ENCODE measurements at regions not wholly inside any gene's neighbourhood (a gene's known extent, or its start where the extent isn't known, plus 50 kb on each side); places are given as distances from the start of the nearest gene placed in this dataset.

DNA sequence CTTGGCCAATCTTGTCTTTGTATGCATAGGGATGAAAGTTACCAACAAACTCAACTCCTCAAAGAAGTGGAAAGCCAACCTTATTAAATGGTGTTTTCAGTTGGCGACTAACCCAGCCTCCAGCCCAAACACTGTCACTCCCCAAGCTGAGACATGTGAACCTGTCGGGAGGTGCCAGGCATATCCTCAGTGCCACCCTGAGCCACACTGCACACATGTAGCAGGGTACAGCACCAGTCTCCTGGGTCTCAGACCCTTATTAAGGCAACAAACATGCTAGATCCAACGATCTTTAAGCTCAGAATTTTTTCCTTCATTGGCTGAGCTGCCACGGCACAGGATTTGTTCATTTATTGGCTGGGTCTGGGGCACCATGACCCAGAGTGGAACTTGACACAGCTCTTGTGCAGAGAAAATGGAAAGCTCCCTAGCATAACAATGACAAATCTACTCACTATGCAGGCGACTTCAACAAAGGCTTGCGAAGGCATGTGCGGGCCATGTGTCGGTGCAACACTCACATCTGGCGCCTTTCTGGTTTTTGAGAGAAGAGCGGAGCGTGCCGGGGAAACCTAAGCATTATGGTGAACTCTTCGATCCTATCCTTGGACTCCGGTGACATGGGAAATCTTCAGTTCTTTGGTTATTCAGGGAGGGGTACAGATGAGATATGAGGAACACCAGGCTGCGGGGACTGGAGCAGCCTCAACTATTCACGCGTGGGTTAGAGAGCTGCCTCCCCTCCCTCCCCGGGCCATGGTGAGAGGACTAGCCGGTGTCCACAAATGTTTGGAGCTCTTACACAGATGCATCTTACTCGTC lies 190.1 kb downstream of the FAM43A start:
- H4K20me1 ChIP-seq (ENCODE audit: insufficient read depth, low read length, poor library complexity, severe bottlenecking): no peaks in the 10 kb centered on the region
- H3F3A ChIP-seq (ENCODE audit: low read depth): no peaks in the 10 kb centered on the region
- no peaks in the 10 kb centered on the region for H3K9me3 ChIP-seq (ENCODE audit: insufficient read depth, low read depth, low read length)
- H2AFZ ChIP-seq (ENCODE audit: low read length): no peak overlapping the region
- H3K4me3 ChIP-seq (ENCODE audit: low read length, poor library complexity, severe bottlenecking): no peak overlapping the region
- no peaks in the 10 kb centered on the region for H3K36me3 ChIP-seq (ENCODE audit: insufficient read depth, low read length)
- H3K9ac ChIP-seq (ENCODE audit: low read depth, low read length, poor library complexity, severe bottlenecking): no peak overlapping the region
- H3K4me2 ChIP-seq (ENCODE audit: low read depth, low read length, poor library complexity, severe bottlenecking): no peak overlapping the region
- H3K79me2 ChIP-seq (ENCODE audit: insufficient read depth, low read length): no peaks in the 10 kb centered on the region
- peaks cover 20% of the 10 kb centered on the region for H3K4me1 ChIP-seq (ENCODE audit: insufficient read depth, low read length, poor library complexity, severe bottlenecking)
- H3K9me2 ChIP-seq (replicated peaks; ENCODE audit: low read depth, low read length): no peaks in the 10 kb centered on the region
- H3K27me3 ChIP-seq (ENCODE audit: insufficient read depth, low read length, poor library complexity, severe bottlenecking): no peaks in the 10 kb centered on the region
- no peak for TF ChIP-seq CTCF (conservative IDR thresholded peaks at IDR 0.05; ENCODE audit: low read length)
- TF ChIP-seq EZH2phosphoT487 (IDR thresholded peaks at IDR 0.05; ENCODE audit: borderline replicate concordance): no peak

DNA sequence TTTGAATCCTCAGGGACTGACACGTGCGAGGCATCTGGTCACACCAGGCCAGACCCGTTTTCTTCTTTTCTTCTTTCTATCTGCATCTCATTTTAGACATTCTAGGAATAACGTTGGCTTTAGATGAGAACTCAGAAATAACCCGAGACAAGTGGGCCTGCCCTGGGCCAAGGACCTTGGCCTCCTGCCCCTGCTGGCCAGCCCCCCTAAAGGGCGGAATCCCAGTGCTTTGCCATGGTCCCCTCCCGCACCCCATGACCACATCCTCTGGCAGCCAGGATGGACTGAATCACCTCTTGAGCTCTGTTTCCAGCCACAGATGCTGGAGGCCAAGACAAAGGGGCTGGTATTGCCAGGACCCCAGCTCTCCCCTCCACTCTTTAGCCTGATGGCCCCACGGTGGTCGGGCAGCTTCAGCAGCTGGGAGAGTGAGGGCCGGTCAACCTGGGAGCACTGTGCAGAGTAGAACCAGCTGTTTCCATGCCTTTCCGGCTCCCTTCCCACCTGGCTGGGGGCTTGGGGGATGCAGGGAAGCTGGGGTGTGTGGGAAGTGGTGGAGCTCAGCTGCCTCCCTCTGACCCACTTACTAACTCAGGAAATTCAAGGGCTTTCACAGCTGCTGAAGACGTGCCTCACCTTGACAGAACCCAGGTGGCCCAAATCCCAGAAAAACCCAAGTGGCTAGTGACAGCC lies 190.9 kb downstream of the FAM43A start:
- Histone ChIP-seq H3F3A (ENCODE audit: low read depth) (no peaks in the 10 kb centered on the region), H3K4me2 (ENCODE audit: low read depth, low read length, poor library complexity, severe bottlenecking) (no peak overlapping the region), H3K4me1 (ENCODE audit: insufficient read depth, low read length, poor library complexity, severe bottlenecking) (peaks cover 20% of the 10 kb centered on the region)

More for the DNA sequence above, 190.9 kb downstream of the FAM43A start:
- H4K20me1 ChIP-seq (ENCODE audit: insufficient read depth, low read length, poor library complexity, severe bottlenecking): no peaks in the 10 kb centered on the region
- no peaks in the 10 kb centered on the region for H3K9me3 ChIP-seq (ENCODE audit: insufficient read depth, low read depth, low read length)
- no peaks in the 10 kb centered on the region for H3K9me2 ChIP-seq (replicated peaks; ENCODE audit: low read depth, low read length)
- no peak overlapping the region for H3K9ac ChIP-seq (ENCODE audit: low read depth, low read length, poor library complexity, severe bottlenecking)
- no peaks in the 10 kb centered on the region for H3K27me3 ChIP-seq (ENCODE audit: insufficient read depth, low read length, poor library complexity, severe bottlenecking)
- H3K4me3 ChIP-seq (ENCODE audit: low read length, poor library complexity, severe bottlenecking): no peak overlapping the region
- H3K79me2 ChIP-seq (ENCODE audit: insufficient read depth, low read length): no peaks in the 10 kb centered on the region
- H3K36me3 ChIP-seq (ENCODE audit: insufficient read depth, low read length): no peaks in the 10 kb centered on the region
- H2AFZ ChIP-seq (ENCODE audit: low read length): no peak overlapping the region
- no peak for TF ChIP-seq EZH2phosphoT487 (IDR thresholded peaks at IDR 0.05; ENCODE audit: borderline replicate concordance)
- TF ChIP-seq CTCF (conservative IDR thresholded peaks at IDR 0.05; ENCODE audit: low read length): no peak

Data from Loucy (cell line).